ENCODE measurements at regions not wholly inside any gene's neighbourhood (a gene's known extent, or its start where the extent isn't known, plus 50 kb on each side); places are given as distances from the start of the nearest gene placed in this dataset.

GRCh38 chr1:199704231-199704630 is 323.3 kb upstream of the NR5A2 start:
- DNase-seq (ENCODE audit: low read depth): no peak

GRCh38 chr1:199705825-199706224 is 321.7 kb upstream of the NR5A2 start:
- DNase-seq (ENCODE audit: low read depth): no peak

- DNase-seq (ENCODE audit: low read depth): no peak
Measured at GRCh38 chr1:199706826-199707606, 320.5 kb upstream of the NR5A2 start.

GRCh38 chr1:199710974-199711373 is 316.5 kb upstream of the NR5A2 start:
- DNase-seq (ENCODE audit: low read depth): no peak

GRCh38 chr1:199716729-199717128 is 310.8 kb upstream of the NR5A2 start:
- DNase-seq (ENCODE audit: low read depth): no peak

GRCh38 chr1:199719156-199719842 is 308.2 kb upstream of the NR5A2 start:
- DNase-seq (ENCODE audit: low read depth): no peak

GRCh38 chr1:199720496-199720895 is 307.0 kb upstream of the NR5A2 start:
- no peak for DNase-seq (ENCODE audit: low read depth)

GRCh38 chr1:199721001-199721400 is 306.5 kb upstream of the NR5A2 start:
- no peak for DNase-seq (ENCODE audit: low read depth)

- no peak for DNase-seq (ENCODE audit: low read depth)
Measured at GRCh38 chr1:199723250-199723956, 304.1 kb upstream of the NR5A2 start.

- no peak for DNase-seq (ENCODE audit: low read depth)
Measured at GRCh38 chr1:199724049-199724448, 303.5 kb upstream of the NR5A2 start.

- no peak for DNase-seq (ENCODE audit: low read depth)
Measured at GRCh38 chr1:199725002-199725565, 302.4 kb upstream of the NR5A2 start.

GRCh38 chr1:199727682-199728081 is 299.8 kb upstream of the NR5A2 start:
- no peak for DNase-seq (ENCODE audit: low read depth)

- DNase-seq (ENCODE audit: low read depth): no peak
Measured at GRCh38 chr1:199728345-199728744, 299.2 kb upstream of the NR5A2 start.

- no peak for DNase-seq (ENCODE audit: low read depth)
Measured at GRCh38 chr1:199733125-199733524, 294.4 kb upstream of the NR5A2 start.

GRCh38 chr1:199734186-199734585 is 293.3 kb upstream of the NR5A2 start:
- no peak for DNase-seq (ENCODE audit: low read depth)

- no peak for DNase-seq (ENCODE audit: low read depth)
Measured at GRCh38 chr1:199735660-199736059, 291.9 kb upstream of the NR5A2 start.

GRCh38 chr1:199736646-199737045 is 290.9 kb upstream of the NR5A2 start:
- no peak for DNase-seq (ENCODE audit: low read depth)

GRCh38 chr1:199741586-199741985 is 285.9 kb upstream of the NR5A2 start:
- DNase-seq (ENCODE audit: low read depth): no peak

GRCh38 chr1:199742547-199742946 is 285.0 kb upstream of the NR5A2 start:
- no peak for DNase-seq (ENCODE audit: low read depth)

GRCh38 chr1:199743227-199743626 is 284.3 kb upstream of the NR5A2 start:
- no peak for DNase-seq (ENCODE audit: low read depth)

- no peak for DNase-seq (ENCODE audit: low read depth)
Measured at GRCh38 chr1:199746666-199747384, 280.7 kb upstream of the NR5A2 start.

- DNase-seq (ENCODE audit: low read depth): no peak
Measured at GRCh38 chr1:199747984-199748383, 279.5 kb upstream of the NR5A2 start.
